ENCODE measurements at regions not wholly inside any gene's neighbourhood (a gene's known extent, or its start where the extent isn't known, plus 50 kb on each side); places are given as distances from the start of the nearest gene placed in this dataset.
"Not testable (repeated sequence)": the region's sequence is repeated elsewhere in the genome, so short reads cannot be mapped to it uniquely, and the experiment has no call there.

- DNase-seq: no peak
Observed at GRCh38 chr17:33910200-33910857, 344.8 kb upstream of the CCL2 start.

GRCh38 chr17:33914125-33914524 lies 341.0 kb upstream of the CCL2 start:
- no peak for DNase-seq

- DNase-seq: no peak
Observed at GRCh38 chr17:33922971-33923370, 332.1 kb upstream of the CCL2 start.

- no peak for DNase-seq
Observed at GRCh38 chr17:33924104-33924503, 331.0 kb upstream of the CCL2 start.

GRCh38 chr17:33925649-33926048 lies 329.4 kb upstream of the CCL2 start:
- DNase-seq: no peak

- no peak for DNase-seq
Observed at GRCh38 chr17:33927732-33928133, 327.4 kb upstream of the CCL2 start.

- no peak for DNase-seq
Observed at GRCh38 chr17:33929181-33929724, 325.8 kb upstream of the CCL2 start.

GRCh38 chr17:33931148-33931814 lies 323.8 kb upstream of the CCL2 start:
- not testable (repeated sequence) for DNase-seq

- no peak for DNase-seq
Observed at GRCh38 chr17:33932996-33933395, 322.1 kb upstream of the CCL2 start.

GRCh38 chr17:33933576-33933975 lies 321.5 kb upstream of the CCL2 start:
- no peak for DNase-seq

GRCh38 chr17:33934696-33935095 lies 320.4 kb upstream of the CCL2 start:
- DNase-seq: no peak

- no peak for DNase-seq
Observed at GRCh38 chr17:33935822-33936221, 319.3 kb upstream of the CCL2 start.

GRCh38 chr17:33936764-33937163 lies 318.3 kb upstream of the CCL2 start:
- no peak for DNase-seq

GRCh38 chr17:33939959-33940358 lies 315.1 kb upstream of the CCL2 start:
- DNase-seq: no peak

GRCh38 chr17:33940769-33941370 lies 314.2 kb upstream of the CCL2 start:
- DNase-seq: no peak

GRCh38 chr17:33941744-33942143 lies 313.3 kb upstream of the CCL2 start:
- DNase-seq: no peak

GRCh38 chr17:33942414-33942813 lies 312.7 kb upstream of the CCL2 start:
- no peak for DNase-seq

GRCh38 chr17:33944412-33944811 lies 310.7 kb upstream of the CCL2 start:
- DNase-seq: no peak

GRCh38 chr17:33944826-33945225 lies 310.3 kb upstream of the CCL2 start:
- DNase-seq: no peak

- no peak for DNase-seq
Observed at GRCh38 chr17:33945646-33946546, 309.2 kb upstream of the CCL2 start.

GRCh38 chr17:33947762-33948161 lies 307.3 kb upstream of the CCL2 start:
- DNase-seq: no peak

GRCh38 chr17:33948309-33948708 lies 306.8 kb upstream of the CCL2 start:
- DNase-seq: no peak

- no peak for DNase-seq
Observed at GRCh38 chr17:33949100-33949499, 306.0 kb upstream of the CCL2 start.

Measured in NCI-H187 treated with DMSO at 0.1 percent for 48 hours (cell line).